T-helper 1 cell (primary cell): ENCODE measurements at regions not wholly inside any gene's neighbourhood (a gene's known extent, or its start where the extent isn't known, plus 50 kb on each side); places are given as distances from the start of the nearest gene placed in this dataset.

Source experiments
- DNase-seq, 5 donors: peaks; one replicate each; pipeline ENCODE4 v3.0.0-alpha.2; 2012 to 2020

DNA sequence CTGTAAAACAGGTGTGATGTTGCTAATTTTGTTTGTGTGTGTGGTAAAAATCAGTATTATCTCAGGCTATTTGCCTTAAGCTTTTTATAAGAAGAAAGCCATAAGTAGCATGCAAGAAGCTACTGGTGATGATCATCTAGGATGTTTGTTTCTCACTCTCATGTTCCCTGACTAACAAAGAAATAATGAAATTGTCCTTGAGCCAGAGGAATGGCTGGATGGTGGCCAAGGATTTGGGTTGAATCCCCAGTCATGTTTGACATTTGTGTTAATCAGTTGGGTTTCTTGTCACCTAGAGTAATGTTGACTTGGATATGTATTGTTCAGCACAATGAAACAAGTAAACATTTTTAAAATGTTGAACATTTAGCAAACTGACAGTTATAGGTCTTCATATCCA lies 496.8 kb upstream of the ZEB2 start:
- DNase-seq, result no peak

DNA sequence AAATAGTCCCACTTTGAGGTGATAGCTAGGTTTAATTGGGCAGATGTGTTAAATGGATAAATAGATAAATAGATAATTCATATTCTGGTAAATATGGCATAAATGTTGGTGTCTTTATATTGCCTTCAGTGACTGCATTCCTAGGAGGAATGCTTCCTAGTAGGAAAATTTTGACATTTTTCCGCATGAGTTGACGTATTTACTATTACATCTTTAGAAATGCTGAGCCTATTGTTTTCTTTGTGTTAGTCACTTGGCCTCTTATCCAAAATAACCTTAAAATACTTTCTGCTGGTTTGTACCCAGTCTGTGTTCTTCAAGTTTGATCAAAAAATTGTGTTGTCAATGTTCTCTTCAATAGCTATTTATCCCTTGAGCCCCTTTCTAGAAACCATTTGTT lies 495.6 kb upstream of the ZEB2 start:
- DNase-seq, result no peak

DNA sequence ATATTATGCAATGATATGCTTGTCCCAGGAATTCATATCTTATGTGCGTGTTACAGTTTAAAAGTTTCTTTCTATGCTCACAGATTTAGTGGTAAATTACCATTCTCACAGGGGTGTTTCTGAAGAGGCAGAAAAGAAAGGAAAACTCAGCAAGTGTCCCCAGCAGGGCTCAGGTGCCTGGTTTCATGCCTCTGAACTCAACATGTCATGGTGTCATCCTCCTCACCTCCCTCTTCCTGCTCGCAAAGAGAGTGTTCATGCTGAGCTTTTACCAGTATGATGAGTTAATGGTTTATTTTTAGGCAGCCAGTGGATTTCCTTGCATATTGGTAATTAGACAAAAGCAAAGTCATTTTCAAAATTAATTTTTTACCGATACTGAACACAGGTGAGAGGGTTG lies 492.9 kb upstream of the ZEB2 start:
- DNase-seq, result no peak

DNA sequence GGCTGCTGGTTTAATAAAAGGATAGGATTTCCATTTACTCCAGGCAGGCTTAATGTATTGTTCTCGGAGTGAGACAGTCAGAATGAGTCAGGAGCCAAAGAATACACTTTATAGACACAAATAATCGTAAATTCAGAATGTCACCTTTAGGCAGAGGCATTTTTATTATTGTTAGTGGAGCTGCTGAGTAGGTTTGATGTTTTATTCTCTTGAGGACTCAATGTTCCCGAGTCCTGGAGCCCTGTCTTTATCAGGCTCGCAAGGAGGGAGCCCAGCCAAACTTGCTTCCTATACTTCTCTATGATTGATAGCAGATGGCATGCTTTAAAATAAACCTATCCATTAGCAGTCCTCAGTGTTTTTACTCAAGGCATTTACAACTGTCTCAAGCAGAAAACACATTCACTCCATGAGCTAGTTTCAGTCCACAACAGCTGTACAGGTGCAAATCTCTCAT lies 492.3 kb upstream of the ZEB2 start:
- DNase-seq, result no peak

DNA sequence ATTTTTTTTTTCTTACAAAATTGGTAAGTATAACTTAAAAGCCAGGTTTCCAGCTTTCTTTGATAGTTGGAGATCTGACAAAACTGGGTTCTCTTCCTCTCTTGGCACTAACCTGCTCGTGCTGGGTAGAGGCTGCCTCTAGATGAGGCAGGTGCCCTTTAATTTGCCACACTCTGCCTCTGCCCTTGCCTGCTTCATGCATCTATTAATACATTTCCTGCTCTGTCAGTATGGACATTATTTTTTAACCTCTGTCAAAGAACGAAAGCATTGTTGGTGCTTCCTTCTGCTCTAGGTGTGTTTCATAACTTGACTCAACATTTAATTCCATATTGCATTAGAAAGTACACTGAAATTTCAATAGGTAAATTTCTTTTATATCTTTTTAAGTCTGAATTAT lies 490.7 kb upstream of the ZEB2 start:
- no peak for DNase-seq

DNA sequence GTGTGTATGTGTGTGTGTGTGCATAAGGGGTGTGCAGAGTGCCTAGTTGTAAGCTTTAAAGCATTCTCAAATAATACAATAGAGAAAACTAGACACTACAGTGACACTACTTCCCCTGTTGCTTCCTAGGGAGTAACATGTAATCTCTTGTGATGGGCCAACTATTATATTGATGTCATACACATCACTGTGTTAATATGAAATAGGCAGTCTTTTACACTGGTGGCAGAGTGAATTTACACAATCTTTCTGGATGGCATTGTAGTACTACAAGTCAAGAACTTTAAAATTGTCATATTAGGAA lies 488.0 kb upstream of the ZEB2 start:
- DNase-seq, result no peak

DNA sequence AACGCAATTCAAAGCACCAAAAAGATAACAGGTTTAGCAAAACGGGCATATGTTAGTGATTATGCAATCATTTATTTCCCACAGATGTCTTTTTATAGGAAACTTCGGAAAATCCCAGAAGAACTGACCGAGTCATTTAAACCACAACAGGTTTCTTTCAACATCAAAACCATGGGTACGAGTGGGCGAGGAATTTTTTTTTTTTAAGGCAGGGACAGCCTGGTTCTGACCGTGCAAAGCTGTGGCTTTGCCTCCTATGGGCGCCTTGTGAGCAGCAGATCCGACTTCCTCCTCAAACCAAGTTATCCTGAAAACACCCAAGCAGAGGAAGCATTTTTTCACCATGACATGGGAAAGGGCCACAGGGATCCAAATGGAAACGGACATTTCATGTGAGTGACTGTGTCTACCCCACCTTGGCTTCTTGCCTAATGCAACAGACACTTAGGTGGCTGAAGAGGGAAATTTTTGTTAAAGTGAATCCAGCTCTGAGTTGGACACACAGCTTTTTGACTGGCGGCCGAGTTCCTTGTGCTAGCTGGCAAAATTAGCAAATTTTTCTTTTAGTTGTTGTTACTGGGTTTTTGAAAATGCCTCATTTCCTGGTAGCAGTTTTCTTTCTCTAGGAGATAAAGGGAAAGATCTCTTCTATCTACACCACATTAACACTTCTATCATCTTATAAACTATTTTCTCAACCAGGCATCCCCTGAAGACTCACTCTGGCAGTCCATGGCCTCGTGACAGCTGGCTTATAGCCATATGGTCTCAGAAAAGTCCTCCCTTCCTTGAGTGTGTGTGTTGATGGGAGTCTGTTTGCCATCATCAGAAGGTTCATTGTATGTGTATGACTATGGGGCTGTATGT lies 487.4 kb upstream of the ZEB2 start:
- no peak for DNase-seq

DNA sequence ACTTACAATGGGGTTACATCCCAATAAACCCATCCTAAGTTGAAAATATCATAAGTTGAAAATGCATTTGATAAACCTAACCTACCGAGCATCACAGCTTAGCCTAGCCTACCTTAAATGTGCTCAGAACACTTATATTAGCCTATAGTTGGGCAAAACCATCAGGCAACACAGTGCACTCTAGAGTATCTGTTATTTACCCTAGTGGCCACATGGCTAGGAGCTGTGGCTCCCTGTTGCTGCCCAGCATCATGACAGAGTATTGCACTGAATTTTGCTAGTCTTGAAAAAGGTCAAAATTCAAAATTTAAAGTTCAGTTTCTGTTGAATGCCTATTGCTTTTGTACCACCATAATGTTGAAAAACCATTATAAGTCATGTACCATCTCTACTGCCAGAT lies 482.7 kb upstream of the ZEB2 start:
- DNase-seq, result no peak

DNA sequence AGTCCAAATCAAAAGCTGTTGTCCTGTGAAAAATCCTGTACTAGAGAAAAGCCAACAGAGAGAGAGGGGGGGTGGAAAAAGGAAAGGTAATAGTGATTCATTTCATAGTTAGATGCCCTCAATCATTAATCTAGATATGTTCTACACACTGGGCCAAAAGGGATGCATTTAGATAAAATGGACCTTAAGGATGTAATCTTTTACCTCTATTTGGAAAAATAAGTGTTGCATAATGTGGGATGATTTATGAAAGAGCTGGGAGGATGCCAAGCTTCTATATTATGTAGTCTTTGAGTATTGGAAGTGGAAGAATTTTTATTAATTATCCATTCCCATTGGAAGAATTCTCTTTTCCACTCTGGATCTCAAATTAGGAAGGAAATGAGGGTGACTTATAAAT lies 480.5 kb upstream of the ZEB2 start:
- DNase-seq, result no peak

DNA sequence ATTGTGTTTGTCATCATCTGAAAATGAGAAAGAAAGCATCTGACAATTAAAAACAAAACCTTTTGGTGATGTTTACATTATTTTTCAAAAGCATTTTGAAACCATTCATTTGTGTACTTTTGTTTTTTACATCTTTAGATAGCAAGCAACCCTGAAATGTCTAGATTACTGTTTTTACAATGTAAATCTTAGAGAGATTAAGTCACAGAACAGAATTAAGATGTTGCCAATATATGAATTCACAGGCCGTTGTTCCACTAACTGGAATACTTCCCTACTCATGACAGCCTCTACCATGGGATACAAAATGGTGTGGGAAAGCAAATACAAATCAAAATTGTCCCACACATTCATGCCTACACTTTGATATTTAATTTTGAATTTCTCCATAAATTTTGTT lies 480.0 kb upstream of the ZEB2 start:
- no peak for DNase-seq

DNA sequence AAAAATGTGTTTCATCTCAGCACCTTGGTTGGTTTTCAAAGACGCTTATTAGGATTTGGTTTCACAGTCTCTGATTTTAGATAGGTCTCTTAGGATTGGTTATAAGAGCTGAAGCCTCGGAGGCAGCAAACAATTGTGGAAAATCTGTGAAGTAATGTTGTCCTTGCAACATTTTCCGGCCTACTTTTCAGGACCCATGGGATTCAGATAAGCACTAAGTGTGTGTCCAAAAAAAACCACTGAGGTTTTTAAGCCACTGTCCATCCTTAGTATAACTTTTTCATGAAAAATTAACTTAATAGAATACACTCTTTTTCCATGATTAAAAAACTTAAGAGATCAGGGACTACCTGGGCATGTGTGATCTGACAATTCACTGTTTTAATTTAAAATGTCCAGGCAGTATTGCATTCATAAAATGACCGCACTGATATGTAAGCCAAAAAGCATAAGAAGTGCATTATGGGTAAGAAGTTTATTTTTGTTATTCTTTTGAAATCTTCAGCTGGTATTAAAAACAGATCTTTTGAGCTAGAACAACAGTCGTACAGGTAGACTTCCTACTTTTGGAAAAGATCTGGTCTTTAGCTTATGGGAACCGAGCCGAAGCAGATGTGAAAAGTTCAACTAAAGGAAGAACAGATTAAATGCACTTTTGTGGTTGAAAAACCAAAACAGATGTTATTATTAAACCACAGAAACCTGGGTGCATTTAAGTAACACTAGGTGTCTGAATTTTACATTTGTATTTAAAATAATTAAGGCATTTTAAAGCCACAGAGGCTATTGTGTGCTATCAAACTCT lies 479.4 kb upstream of the ZEB2 start:
- DNase-seq, result no peak

DNA sequence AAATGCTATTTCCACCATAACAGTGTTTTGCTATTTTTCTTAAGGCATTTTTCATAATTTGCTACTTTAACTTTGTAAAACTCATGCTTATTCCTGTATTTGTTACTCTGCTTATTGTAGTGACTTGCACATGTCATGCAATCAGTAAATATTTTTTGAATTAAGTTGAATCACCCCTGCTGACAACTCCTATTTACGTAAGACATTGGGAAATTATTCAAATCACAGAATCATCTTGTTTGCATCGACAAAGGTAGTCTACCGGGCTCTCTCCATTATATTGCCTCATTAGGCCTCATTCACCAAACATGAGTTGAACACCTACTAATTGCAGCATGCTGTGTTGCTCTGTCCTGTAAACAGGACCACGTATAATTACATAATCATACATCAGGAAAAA lies 478.5 kb upstream of the ZEB2 start:
- no peak for DNase-seq

DNA sequence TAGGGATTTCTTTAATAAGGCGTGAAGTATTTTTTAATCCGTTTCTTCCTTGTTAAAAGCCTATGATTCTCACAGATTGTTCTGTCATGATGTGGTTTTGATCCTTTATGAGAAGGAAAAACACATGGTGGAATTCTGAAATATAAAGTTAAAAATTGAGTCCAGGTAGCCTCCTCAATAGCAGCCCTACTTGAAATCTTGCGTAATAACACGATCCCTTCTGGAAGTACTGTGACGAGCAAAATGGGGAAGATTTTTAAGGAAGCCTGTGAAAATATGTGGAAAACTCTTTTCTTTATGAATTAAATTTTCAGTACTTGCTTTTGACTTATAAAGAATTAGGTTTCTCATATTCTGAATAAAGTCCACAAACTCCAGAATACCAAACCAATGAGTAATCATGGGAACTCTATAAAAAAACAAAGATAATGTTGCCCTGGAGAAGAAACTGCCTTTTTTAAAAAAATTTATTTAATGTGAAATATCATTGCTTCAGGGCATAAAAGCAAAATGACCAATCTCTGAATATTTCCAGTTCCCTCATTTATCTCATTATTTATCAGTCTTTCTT lies 476.4 kb upstream of the ZEB2 start:
- no peak for DNase-seq

DNA sequence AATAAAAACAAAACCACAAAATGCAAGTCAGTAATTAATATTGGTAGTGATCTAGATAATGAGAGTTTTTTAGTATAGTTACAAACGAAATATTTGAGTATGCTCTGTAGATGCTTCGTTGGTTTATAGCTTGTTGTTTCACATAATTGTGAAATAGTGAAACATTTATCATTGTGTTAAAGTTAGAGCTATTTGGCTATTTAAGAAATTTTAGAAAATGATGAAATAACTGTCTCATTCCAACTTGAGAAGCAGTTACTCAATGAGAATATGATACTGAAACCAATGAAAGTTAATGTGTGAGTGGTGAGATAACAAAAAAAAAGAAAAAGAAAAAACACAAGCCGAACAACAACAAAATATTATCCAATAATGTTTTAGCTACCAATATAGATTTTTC lies 475.6 kb upstream of the ZEB2 start:
- no peak for DNase-seq

DNA sequence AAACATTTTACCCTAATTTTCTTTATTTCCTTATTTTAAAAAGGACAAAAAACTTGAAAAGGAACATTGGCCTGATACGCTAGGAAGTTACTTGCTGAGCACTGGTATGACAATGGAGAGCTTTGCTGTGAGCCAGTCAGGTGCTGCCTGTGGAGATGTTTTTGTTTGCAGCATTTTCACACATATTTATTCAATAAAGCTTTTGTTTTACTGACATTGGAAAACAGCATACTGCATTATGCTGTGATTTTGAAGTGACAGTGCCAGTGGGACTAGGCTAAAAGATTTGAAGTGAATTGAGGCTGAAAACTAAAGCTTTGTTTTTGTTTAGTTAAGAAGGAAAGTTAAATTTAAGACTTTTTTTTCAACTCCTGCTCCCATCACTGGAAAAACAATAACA lies 470.7 kb upstream of the ZEB2 start:
- DNase-seq, result no peak

DNA sequence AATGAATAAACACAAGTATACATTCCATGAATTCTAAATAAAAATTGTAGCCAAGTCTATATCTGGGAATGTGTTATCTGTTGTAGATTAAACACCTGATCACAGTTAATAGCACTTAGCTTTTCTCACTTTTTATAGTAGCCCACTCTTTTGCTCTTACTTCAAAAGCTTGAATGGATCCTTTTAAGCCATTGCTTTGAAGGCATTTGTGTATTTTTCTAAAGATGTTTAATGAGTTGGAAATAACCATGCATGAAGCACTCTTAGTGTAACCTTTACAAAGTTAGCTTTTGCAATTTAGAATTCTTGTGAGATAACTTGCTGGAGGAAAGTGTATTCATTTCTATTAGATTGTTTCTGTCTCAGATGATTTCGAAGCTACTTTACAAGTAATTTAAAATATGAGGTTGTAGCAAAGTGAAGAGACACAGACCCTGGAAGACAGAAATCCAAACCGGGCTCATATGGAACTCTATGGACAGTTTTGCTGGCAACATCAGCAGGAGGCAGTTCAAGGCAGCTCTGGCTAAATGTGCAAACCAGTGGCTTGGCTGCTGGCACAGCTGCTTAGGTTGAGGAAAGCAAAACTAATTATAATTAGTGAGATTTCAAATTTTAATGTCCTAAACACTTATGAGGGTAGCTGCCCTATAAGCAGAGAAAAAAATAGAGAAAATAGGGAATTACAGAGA lies 469.8 kb upstream of the ZEB2 start:
- DNase-seq, result no peak

DNA sequence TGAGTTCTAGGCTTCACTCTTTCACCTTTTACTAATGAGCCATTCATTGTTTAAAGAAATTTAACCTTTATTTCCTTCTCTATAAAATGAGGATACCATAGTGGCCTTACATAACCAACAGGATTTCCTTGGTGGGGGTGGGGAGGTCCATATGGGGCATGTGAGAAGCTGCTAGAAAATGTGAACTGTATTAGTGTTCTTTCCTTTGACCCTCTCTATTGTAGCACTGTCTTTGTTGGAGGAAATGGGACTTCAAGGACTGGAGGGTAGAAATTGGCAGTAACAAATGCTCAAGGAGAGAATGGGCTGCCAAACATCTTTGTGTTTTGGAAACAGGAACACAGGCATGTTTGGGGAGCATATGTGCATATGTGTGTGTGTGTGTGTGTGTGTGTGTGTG lies 468.7 kb upstream of the ZEB2 start:
- no peak for DNase-seq

DNA sequence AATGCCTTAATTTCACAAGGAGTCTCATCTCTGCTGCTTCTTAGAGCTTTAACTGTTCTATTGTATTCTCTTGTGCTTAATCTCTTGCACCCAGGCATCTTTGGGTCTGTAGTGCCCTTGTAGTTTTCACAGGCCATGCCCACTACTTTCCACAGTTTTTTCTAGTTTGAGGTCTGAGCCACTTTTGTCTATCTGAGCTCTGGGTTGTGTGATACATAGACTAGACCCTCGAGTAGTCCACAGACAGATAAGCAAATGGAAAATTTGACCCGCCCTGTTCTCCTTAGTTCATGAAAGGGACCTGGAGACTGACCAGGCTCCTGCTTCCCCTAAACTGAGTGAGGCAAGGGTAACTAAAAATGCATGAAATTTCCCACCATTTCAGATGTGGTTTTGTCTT lies 466.8 kb upstream of the ZEB2 start:
- no peak for DNase-seq

DNA sequence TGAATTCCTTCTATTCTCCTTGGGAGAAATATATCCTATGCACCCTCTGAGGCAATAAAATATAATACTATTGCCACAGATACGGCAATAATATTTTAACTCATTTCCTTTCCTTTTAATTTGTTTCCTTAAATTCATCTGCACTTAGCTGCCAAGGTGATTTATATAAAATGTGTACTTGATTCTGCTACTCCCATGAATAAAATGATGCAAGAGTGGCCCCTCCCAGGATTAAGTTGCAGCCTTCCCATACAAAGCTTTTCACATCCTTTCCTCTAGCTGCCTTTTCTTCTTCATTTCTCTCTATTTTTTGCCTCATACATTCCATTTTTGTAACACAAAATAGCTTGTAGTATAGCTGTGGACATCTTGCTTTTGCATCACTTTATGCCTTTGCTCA lies 464.1 kb upstream of the ZEB2 start:
- DNase-seq, result no peak

DNA sequence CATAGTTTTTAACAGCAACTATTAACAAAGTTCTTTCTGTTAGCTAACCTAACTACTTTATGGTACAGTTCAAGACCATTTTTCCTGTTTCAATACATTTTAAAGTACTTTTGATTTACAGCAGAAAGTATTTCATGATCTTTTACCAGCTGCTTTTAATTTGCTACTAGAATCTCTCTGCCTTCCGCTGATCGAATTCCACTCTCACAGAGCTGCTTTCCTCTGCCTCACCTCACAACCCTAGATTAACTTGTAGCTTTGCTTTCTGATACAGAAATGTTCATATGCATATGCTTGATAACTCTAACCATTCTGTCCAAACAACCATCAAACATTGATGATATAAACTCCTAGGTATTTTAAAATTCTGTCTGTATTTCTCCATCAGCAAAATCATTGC lies 463.2 kb upstream of the ZEB2 start:
- no peak for DNase-seq

DNA sequence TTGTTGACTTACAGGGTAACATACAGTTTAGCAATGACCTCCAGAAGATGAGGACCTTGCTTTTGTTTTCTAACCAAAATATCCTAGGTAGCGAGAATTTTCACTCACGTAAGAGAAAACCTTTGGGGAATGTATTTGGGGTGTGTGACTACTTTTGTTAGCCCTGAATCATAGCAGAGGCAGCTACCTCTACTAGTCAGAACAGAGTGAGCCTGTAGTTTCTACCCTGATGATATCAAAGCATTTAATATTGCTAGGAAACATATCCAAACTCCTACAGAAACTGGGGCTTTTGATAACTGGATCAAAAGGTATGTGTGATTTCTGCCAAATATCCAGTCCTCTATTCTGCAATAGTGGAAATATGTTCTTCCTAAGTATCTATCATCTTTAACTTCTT lies 462.6 kb upstream of the ZEB2 start:
- no peak for DNase-seq

DNA sequence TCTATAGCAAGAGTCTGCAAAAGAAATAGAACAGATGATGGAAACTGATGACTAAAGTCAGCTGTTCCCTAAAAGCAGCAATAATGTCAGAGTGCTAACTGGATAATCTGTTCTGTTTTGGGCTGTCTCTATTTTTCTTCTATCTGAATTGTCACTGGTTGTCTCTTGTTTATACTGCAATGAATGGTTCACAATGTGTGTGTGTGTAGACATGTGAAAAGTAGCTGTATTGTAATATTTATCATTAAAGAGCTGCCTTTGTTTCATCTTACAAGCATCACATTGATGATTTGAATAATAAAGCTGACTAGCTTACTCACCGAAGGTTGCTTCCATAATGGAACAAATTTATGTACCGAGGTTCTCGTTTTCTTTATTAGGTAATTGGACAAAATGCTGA lies 456.0 kb upstream of the ZEB2 start:
- no peak for DNase-seq

DNA sequence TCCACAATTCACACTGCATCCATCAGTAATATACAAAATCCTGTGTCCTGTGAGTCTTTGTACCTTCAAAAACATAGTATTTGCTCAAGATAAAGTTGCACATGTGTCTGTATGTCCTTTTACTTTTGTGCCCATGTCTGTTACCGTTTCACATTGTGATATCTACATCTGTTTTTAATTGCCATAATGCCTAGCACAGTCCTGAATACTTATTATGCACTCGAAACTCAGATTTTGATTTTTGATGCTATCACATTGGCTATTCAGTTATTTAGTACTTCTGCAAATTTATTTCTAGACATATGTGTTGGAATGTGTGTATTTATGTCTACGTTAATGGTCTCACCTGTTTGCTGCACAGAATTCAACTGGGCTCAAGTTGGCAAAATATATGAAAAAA lies 452.8 kb upstream of the ZEB2 start:
- DNase-seq, result no peak
